GM18867 (cell line): ENCODE measurements at regions not wholly inside any gene's neighbourhood (a gene's known extent, or its start where the extent isn't known, plus 50 kb on each side); places are given as distances from the start of the nearest gene placed in this dataset.
A peak's percentile ranks its signal among the peaks of the same experiment; 100 is the strongest.

Experiments
- ATAC-seq: cut with Tn5 transposase; IDR thresholded peaks from one replicate; pipeline ENCODE4 v1.9.1; 2021; ENCODE audit warnings: mild to moderate bottlenecking, moderate library complexity; ENCODE audit not compliant: unreplicated experiment

- no peak for ATAC-seq
These were observed 194.3 kb upstream of the VLDLR start for GRCh38 chr9:2427120-2427891.

GRCh38 chr9:2439957-2440356 lies 181.6 kb upstream of the VLDLR start:
- ATAC-seq: no peak

GRCh38 chr9:2443933-2444332 lies 177.7 kb upstream of the VLDLR start:
- ATAC-seq: peak; percentile 62

- ATAC-seq: no peak
These were observed 173.3 kb upstream of the VLDLR start for GRCh38 chr9:2448193-2448738.

DNA sequence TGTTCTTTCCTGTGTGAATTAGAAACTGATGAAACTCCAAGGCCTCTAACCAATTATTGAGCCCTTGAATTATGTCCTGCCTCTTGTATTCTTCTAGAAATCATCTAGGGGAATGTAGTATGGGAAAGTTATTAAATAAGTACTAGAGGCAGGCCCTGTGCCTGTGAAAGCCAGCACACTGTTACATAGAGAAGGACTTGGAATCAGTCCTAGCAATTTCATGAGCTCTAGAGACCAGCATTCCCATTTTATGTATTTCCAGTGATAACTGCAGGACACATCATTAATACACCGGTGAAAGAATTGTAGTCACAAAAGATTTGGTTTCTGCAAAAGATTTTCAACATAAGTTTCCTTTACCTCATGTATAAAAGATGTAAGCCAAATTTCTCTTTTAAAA lies 168.5 kb upstream of the VLDLR start:
- ATAC-seq: no peak

- ATAC-seq: no peak
These were observed 167.9 kb upstream of the VLDLR start for GRCh38 chr9:2453701-2454100.

DNA sequence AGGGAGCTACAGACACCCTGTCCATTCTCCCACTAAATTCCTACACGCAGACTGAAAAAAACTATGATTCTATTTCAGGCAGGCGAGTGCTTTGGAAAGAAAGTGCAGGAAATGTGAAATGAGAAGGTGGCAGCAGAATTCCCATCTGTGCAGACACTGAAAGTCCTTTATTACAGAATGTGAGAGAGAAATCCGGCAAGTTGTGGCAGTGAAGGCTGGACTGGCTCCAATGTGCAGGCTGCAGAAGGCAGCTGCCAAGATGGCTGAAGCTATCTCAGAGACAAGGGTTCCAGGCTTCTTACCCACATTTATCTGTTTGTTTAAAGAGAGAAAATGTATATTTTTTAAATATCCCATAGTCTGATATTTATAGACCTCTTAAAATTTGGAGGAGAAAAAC lies 161.8 kb upstream of the VLDLR start:
- no peak for ATAC-seq

- ATAC-seq: no peak
These were observed 159.7 kb upstream of the VLDLR start for GRCh38 chr9:2461892-2462291.

DNA sequence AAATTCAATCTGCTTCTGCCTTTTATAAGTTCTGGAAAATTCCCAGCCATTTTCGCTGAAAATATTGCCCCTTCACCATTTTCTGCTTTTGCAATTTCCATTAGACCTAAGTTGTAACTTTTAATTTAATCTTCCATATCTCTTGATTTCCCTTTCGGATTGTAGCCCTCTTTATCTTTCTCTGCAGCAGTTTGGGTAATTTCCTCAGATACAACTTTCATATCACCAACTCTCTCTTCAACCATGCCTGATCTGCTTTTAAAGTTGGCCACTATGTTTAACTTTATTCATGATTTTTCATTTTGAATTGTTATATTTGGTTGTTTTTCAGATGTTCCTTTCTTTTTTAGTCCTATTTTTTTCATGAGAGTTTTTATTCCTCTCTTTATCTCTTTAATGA lies 157.0 kb upstream of the VLDLR start:
- no peak for ATAC-seq

GRCh38 chr9:2465516-2465915 lies 156.1 kb upstream of the VLDLR start:
- no peak for ATAC-seq

DNA sequence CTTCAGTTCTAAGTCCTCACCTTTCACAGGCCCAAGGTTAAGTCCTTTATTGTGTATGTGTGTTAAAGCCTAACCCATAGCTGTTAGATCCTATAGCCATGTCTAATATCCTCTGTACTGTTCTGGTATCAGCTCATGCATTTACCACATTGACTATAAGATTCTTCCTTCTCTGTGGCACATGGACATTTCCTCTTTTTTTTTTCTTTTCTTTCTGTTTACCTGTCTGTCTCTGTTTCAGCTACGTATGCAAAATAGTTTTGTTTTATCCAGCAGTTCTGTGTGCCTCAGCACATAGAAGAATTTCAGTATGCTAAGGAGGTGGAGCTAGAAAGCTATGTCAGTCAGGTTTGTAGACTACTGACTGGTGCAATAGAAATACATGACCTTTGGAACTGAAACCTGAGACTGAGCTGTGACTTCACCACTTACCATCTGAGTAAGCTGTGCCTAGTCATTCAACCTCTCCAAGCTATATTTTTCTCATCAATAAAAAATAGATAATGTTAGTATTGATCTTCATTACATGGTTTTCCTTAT lies 155.6 kb upstream of the VLDLR start:
- peak; percentile 99 for ATAC-seq

- no peak for ATAC-seq
These were observed 154.9 kb upstream of the VLDLR start for GRCh38 chr9:2466703-2467102.

- ATAC-seq: no peak
These were observed 151.8 kb upstream of the VLDLR start for GRCh38 chr9:2469681-2470221.

DNA sequence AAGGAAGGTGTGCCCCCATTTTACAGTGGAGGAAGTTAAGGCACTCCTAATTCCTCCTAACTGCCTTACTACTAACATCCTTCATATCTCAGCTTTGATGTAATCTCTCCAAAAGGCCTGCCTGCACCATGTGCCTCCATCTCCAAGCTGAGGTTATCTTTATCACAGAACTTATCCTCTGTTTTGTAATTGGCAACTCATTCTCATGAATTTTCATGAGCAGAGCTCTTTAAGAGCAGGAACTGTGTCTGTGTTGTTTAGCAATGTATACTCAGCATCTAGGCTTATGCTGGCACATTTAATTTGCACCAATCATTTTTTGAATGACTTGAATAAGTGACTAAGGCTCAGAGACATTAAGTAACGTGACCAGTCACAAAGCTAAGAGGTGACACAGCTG lies 147.9 kb upstream of the VLDLR start:
- ATAC-seq: no peak

DNA sequence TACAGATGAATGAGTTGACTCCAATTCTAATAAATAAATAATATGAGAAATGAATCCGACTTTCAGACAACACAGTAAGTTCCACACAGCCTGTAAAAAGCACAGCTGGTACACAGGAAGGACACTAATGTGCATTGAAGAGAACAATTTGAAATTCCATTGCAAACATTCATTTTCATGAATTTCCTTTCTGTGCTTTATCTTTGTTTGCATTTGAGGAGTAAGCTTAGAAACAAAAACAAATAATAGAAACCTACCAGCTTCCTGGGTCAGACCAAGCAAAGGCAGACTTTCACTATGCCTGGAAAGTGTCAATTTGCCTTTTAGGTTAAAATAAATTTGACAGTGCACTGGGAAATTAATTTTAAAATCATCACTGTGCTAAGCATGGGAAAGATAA lies 143.8 kb upstream of the VLDLR start:
- ATAC-seq: no peak

DNA sequence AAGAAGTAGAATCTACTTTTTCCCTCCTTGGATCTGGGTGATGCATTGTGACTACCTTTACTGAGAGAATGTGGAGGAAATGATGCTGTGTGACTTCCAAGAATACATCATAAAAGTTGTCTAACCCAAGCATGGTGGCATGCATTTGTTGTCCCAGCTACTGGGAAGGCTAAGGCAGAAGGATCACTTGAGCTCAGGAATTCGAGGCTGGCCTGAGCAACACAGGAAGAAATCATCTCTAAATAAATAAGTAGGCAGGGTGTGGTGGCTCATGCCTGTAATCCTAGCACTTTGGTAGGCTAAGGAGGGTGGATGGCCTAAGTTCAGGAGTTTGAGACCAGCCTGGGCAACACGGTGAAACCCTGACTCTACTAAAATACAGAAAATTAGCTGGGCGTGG lies 143.2 kb upstream of the VLDLR start:
- no peak for ATAC-seq

DNA sequence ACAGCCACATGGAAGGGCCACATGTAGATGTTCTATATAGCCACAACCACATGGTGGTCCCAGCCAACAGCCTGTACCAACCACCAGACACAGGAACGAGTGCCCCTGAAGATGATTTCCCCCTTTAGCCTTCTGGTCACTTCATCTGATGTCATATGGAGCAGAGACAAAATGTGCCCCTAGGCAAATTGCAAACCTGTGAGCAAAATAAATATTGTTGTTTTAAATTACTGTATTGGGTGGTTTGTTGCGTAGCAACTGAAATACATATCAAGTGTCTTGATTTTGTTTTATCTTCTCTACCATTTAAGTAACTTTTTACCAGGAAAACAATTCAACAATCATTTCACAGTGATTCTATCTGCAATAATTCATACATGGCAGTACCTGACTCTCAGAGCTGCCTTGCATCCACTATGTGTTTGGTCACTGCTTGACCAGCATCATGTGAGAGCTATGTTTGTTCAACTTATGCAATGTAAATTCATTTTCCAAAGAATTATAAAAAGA lies 142.5 kb upstream of the VLDLR start:
- no peak for ATAC-seq

GRCh38 chr9:2480255-2480837 lies 141.2 kb upstream of the VLDLR start:
- ATAC-seq: no peak

- ATAC-seq: no peak
These were observed 140.4 kb upstream of the VLDLR start for GRCh38 chr9:2481216-2481615.

DNA sequence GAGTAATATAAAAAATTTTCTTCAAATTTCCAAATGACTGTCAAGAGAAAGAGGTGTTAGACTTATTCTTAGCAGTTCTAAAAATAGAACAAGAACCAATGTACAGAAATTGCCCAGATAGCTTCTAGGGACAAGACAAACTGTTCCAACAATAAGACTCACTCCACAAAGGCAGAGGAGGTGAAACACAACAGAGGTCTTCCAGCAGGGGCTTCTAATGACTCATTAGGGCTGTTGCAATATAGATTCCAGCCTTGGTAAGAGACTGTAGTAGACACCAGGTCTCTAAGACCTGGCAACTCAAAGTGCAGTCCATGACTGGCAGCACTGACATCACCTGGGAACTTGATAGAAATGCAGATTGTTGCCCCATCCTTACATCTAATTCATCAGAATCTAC lies 134.6 kb upstream of the VLDLR start:
- no peak for ATAC-seq

DNA sequence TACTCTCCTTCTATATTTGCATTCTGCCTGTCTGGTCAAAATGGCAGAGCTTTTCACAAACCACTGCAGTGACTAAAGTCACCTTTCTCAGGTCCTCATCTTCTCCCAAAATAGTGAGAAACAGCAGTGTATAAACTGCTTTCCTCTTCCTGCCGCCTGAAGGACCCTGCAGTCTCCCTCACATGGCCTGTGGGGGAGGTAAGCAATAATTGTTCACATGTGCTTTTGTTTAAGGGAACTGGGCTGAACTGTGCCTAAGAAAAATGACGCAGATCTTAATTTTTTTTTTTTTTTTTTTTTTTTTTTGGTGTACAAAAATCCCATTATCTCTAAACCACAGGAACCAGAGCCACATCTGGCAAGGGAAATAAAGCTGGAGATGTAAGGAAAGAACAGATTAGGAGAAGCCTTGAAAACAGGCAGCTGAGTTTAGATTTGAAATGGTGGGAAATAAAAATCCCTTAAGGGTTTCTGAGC lies 131.7 kb upstream of the VLDLR start:
- ATAC-seq: no peak

DNA sequence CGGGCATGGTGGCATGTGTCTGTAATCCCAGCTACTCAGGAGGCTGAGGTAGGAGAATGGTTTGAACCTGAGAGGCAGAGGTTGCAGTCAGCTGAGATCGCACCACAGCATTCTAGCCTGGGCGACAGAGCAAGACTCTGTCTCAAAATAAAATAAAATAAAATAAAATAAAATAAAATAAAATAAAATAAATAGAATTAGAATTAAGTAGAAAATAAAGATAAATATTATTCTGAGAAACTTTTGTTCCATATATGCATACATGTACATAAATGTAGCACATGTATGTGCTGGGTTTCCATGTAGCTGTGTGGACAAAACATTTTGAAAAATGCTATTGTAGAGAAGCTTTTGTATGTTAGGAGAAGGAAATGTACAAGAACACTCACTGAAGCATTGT lies 129.4 kb upstream of the VLDLR start:
- ATAC-seq: no peak
